Keratinocyte (primary cell): ENCODE measurements at regions not wholly inside any gene's neighbourhood (a gene's known extent, or its start where the extent isn't known, plus 50 kb on each side); places are given as distances from the start of the nearest gene placed in this dataset.

Experiments
- DNase-seq: peaks from one replicate; pipeline ENCODE4 v3.0.0-alpha.2; 2011; ENCODE audit warnings: low read depth, missing footprints, low spot score
- FAIRE-seq: peaks from 2 replicates; lab custom pipeline; 2011; peaks lifted over from hg19 to GRCh38; lab: Jason Lieb, UNC
- H2AFZ ChIP-seq: 2 replicates; pipeline ENCODE4 v1.6.0; 2012; ENCODE audit warnings: low read length, control low read depth, inconsistent platforms; ENCODE audit not compliant: control insufficient read depth
- H3K27ac ChIP-seq: 2 replicates; pipeline ENCODE4 v1.5.1; 2011; ENCODE audit warnings: low read length; ENCODE audit not compliant: control insufficient read depth, insufficient read depth
- H3K27me3 ChIP-seq: 3 replicates; pipeline ENCODE4 v1.6.0; 2011; ENCODE audit warnings: low read length; ENCODE audit not compliant: control insufficient read depth, insufficient read depth; ENCODE audit errors: extremely low read depth
- H3K36me3 ChIP-seq, 2 experiments: 2 replicates in 1 of 2; 3 replicates in 1 of 2; pipeline ENCODE4 v1.5.1; 2011; ENCODE audit warnings: low read length in 2 of 2, mild to moderate bottlenecking in 1 of 2; ENCODE audit not compliant: control insufficient read depth in 2 of 2, insufficient read depth in 2 of 2; ENCODE audit errors: extremely low read depth in 1 of 2
- H3K4me1 ChIP-seq: 3 replicates; pipeline ENCODE4 v1.5.1; 2011; ENCODE audit warnings: low read length; ENCODE audit not compliant: control insufficient read depth, insufficient read depth; ENCODE audit errors: extremely low read depth
- H3K4me2 ChIP-seq: 3 replicates; pipeline ENCODE4 v1.6.0; 2011; ENCODE audit warnings: low read depth, low read length; ENCODE audit not compliant: control insufficient read depth, insufficient read depth; ENCODE audit errors: extremely low read depth
- H3K4me3 ChIP-seq, 3 experiments: fragments of 200-600 bp in 1 of 3; sonication (generic) in 1 of 3; 2 replicates in 2 of 3; 3 replicates in 1 of 3; pipeline ENCODE4 v1.5.1; 2011 to 2016; ENCODE audit warnings: low read length in 3 of 3, mild to moderate bottlenecking in 3 of 3, control low read depth in 2 of 3, inconsistent platforms in 1 of 3, low read depth in 1 of 3, mixed read lengths in 1 of 3, mixed run types in 1 of 3, moderate library complexity in 1 of 3; ENCODE audit not compliant: control insufficient read depth in 2 of 3, insufficient read depth in 2 of 3; ENCODE audit errors: extremely low read depth in 1 of 3
- H3K79me2 ChIP-seq: 2 replicates; pipeline ENCODE4 v1.6.0; 2012; ENCODE audit warnings: low read length; ENCODE audit not compliant: control insufficient read depth, insufficient read depth
- H3K9ac ChIP-seq: 3 replicates; pipeline ENCODE4 v1.6.0; 2011; ENCODE audit warnings: low read length; ENCODE audit not compliant: control insufficient read depth, insufficient read depth; ENCODE audit errors: extremely low read depth
- H3K9me1 ChIP-seq: 3 replicates; pipeline ENCODE4 v1.6.0; 2011; ENCODE audit warnings: low read length; ENCODE audit not compliant: control insufficient read depth, insufficient read depth; ENCODE audit errors: extremely low read depth
- H3K9me3 ChIP-seq: 2 replicates; pipeline ENCODE4 v1.5.1; 2012; ENCODE audit warnings: low read depth, low read length; ENCODE audit not compliant: control insufficient read depth
- H4K20me1 ChIP-seq: 3 replicates; pipeline ENCODE4 v1.6.0; 2011; ENCODE audit warnings: low read length; ENCODE audit not compliant: control insufficient read depth, insufficient read depth; ENCODE audit errors: extremely low read depth
- EZH2 ChIP-seq: IDR thresholded peaks from one replicate; pipeline ENCODE4 v1.6.1; 2012; ENCODE audit warnings: inconsistent platforms, mild to moderate bottlenecking, low read length, moderate library complexity
- dilution Hi-C: fragments of 300-500 bp; cut with MboI; formaldehyde crosslinking; loops from one replicate; pipeline ENCODE4 v1.7.0; 2020; ENCODE audit warnings: low sequenced_read_pairs; ENCODE audit not compliant: extremely low pct_ligation_motif_present
- TF ChIP-seq, protein P1 (sequence below), 3 experiments: IDR thresholded peaks in 1 of 3; conservative IDR thresholded peaks in 1 of 3; optimal IDR thresholded peaks in 1 of 3; 2 replicates in 2 of 3; 3 replicates in 1 of 3; pipeline versions ENCODE3 to v1.5.1; 2011; ENCODE audit warnings: low read length in 3 of 3, mild to moderate bottlenecking in 3 of 3, moderate library complexity in 2 of 3, control low read depth in 1 of 3, inconsistent platforms in 1 of 3; ENCODE audit not compliant: insufficient read depth in 2 of 3; ENCODE audit errors: extremely low read depth in 1 of 3

GRCh38 chrX:65866773-65867172 lies 173.1 kb downstream of the VSIG4 start:
- dilution Hi-C loops, result no loop called here
- FAIRE-seq (no peak), DNase-seq (no peak)
- Histone ChIP-seq H2AFZ (no peak overlapping the region), H3K4me1 (no peaks in the 10 kb centered on the region), H3K27me3 (no peaks in the 10 kb centered on the region), H3K27ac (no peak overlapping the region), H3K9me1 (no peaks in the 10 kb centered on the region), H3K9ac (no peak overlapping the region), H4K20me1 (no peaks in the 10 kb centered on the region), H3K4me3 (no peak overlapping the region), H3K36me3 (no peaks in the 10 kb centered on the region), H3K4me2 (no peak overlapping the region), H3K79me2 (no peaks in the 10 kb centered on the region), H3K9me3 (no peaks in the 10 kb centered on the region)
- no peak for TF ChIP-seq EZH2
- TF ChIP-seq, protein P1, sequence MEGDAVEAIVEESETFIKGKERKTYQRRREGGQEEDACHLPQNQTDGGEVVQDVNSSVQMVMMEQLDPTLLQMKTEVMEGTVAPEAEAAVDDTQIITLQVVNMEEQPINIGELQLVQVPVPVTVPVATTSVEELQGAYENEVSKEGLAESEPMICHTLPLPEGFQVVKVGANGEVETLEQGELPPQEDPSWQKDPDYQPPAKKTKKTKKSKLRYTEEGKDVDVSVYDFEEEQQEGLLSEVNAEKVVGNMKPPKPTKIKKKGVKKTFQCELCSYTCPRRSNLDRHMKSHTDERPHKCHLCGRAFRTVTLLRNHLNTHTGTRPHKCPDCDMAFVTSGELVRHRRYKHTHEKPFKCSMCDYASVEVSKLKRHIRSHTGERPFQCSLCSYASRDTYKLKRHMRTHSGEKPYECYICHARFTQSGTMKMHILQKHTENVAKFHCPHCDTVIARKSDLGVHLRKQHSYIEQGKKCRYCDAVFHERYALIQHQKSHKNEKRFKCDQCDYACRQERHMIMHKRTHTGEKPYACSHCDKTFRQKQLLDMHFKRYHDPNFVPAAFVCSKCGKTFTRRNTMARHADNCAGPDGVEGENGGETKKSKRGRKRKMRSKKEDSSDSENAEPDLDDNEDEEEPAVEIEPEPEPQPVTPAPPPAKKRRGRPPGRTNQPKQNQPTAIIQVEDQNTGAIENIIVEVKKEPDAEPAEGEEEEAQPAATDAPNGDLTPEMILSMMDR (optimal IDR thresholded peaks at IDR 0.05 in 1 of 3, IDR thresholded peaks at IDR 0.05 in 1 of 3, conservative IDR thresholded peaks at IDR 0.05 in 1 of 3; ENCODE audit: extremely low read depth in 1 of 3, insufficient read depth in 2 of 3, low read length in 3 of 3), result no peak

DNA sequence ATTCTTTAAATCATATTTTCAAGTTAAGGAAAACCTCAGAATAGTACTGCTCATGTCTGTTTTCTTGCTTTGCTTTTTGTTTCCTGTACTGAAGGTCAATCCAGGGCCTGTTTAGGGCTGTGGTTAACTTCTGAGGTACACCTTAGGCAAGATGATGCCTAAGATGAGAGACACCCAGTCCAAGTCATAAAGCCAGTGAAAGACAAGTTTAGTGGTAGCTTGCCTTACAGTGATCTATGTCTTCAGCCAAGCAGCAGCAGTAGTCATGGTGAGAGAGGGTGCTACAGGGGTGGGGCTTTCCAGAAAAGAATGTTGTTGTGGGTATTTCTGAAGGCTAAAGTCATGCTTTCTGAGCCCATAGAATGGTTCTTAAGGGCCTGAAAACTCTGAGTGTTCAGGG lies 173.7 kb downstream of the VSIG4 start:
- FAIRE-seq, result no peak
- no peak for DNase-seq
- H3K4me1 ChIP-seq, result no peaks in the 10 kb centered on the region
- no peaks in the 10 kb centered on the region for H4K20me1 ChIP-seq
- no peak overlapping the region for H3K9ac ChIP-seq
- no peak overlapping the region for H3K4me3 ChIP-seq
- H3K9me3 ChIP-seq, result no peaks in the 10 kb centered on the region
- H3K27ac ChIP-seq, result no peak overlapping the region
- H3K9me1 ChIP-seq, result no peaks in the 10 kb centered on the region
- H3K79me2 ChIP-seq, result no peaks in the 10 kb centered on the region
- no peaks in the 10 kb centered on the region for H3K36me3 ChIP-seq
- TF ChIP-seq EZH2, result no peak
- TF ChIP-seq, protein P1 (optimal IDR thresholded peaks at IDR 0.05 in 1 of 3, IDR thresholded peaks at IDR 0.05 in 1 of 3, conservative IDR thresholded peaks at IDR 0.05 in 1 of 3; ENCODE audit: extremely low read depth in 1 of 3, insufficient read depth in 2 of 3, low read length in 3 of 3), result no peak
- dilution Hi-C loops, result no loop called here
- no peak overlapping the region for H2AFZ ChIP-seq
- H3K4me2 ChIP-seq, result no peak overlapping the region
- H3K27me3 ChIP-seq, result no peaks in the 10 kb centered on the region
